Chondrocyte (in vitro differentiated cells): ENCODE measurements at regions not wholly inside any gene's neighbourhood (a gene's known extent, or its start where the extent isn't known, plus 50 kb on each side); places are given as distances from the start of the nearest gene placed in this dataset.

Experiments
- DNase-seq: peaks from one replicate; pipeline ENCODE4 v3.0.0; 2021; ENCODE audit warnings: mixed read lengths, low spot score
- H3K27ac Mint-ChIP-seq: one replicate; pipeline ENCODE4 v1.8.0; 2021; ENCODE audit warnings: mild to moderate bottlenecking, moderate library complexity, mixed read lengths; ENCODE audit not compliant: unreplicated experiment
- H3K27me3 Mint-ChIP-seq: 2 replicates; pipeline ENCODE4 v1.8.0; 2021; ENCODE audit warnings: low read depth, mixed read lengths
- H3K36me3 Mint-ChIP-seq: 2 replicates; pipeline ENCODE4 v1.8.0; 2021; ENCODE audit warnings: low read depth, mixed read lengths
- H3K4me1 Mint-ChIP-seq: 2 replicates; pipeline ENCODE4 v1.8.0; 2021; ENCODE audit warnings: low read depth, mild to moderate bottlenecking, mixed read lengths
- H3K4me3 Mint-ChIP-seq: one replicate; pipeline ENCODE4 v1.8.0; 2021; ENCODE audit warnings: mild to moderate bottlenecking, moderate library complexity, mixed read lengths; ENCODE audit not compliant: unreplicated experiment
- H3K9me3 Mint-ChIP-seq: 2 replicates; pipeline ENCODE4 v1.8.0; 2021; ENCODE audit warnings: low read depth, mixed read lengths
- TF ChIP-seq, protein P1 (sequence below): fragments of 200-600 bp; sonication (generic); IDR thresholded peaks from 2 replicates; pipeline ENCODE4 v1.5.0; 2021; ENCODE audit warnings: antibody characterized with exemption, mild to moderate bottlenecking, moderate library complexity

- H3K27me3 Mint-ChIP-seq = no peaks in the 10 kb centered on the region
- no peaks in the 10 kb centered on the region for H3K36me3 Mint-ChIP-seq
- TF ChIP-seq, protein P1, sequence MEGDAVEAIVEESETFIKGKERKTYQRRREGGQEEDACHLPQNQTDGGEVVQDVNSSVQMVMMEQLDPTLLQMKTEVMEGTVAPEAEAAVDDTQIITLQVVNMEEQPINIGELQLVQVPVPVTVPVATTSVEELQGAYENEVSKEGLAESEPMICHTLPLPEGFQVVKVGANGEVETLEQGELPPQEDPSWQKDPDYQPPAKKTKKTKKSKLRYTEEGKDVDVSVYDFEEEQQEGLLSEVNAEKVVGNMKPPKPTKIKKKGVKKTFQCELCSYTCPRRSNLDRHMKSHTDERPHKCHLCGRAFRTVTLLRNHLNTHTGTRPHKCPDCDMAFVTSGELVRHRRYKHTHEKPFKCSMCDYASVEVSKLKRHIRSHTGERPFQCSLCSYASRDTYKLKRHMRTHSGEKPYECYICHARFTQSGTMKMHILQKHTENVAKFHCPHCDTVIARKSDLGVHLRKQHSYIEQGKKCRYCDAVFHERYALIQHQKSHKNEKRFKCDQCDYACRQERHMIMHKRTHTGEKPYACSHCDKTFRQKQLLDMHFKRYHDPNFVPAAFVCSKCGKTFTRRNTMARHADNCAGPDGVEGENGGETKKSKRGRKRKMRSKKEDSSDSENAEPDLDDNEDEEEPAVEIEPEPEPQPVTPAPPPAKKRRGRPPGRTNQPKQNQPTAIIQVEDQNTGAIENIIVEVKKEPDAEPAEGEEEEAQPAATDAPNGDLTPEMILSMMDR = no peak
- no peaks in the 10 kb centered on the region for H3K4me1 Mint-ChIP-seq
- no peak overlapping the region for H3K27ac Mint-ChIP-seq
- no peak overlapping the region for H3K4me3 Mint-ChIP-seq
- no peak for DNase-seq
- H3K9me3 Mint-ChIP-seq = no peaks in the 10 kb centered on the region
Measured at GRCh38 chr10:109007514-109007913, 915.8 kb downstream of the XPNPEP1 start.

DNA sequence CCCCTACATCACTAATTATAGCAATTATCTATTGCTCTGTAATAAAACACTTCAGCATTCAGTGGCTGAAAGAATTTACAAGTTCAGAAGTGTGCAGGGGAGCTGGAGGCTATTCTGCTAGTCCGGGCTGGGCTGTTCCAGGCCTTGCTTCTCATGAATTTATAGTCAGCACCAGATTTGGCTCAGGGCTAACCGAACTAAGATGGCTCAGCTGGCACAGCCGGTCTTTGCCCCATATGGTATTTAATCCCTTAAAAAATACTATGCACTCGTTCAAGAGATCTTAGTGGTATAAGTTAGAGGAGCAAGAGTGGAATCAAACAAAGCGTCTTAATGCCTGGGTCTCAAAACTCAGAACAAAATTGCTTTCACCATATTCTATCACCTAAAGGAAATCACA is 932.9 kb downstream of the XPNPEP1 start:
- H3K4me1 Mint-ChIP-seq = no peaks in the 10 kb centered on the region
- H3K27ac Mint-ChIP-seq = no peak overlapping the region
- no peaks in the 10 kb centered on the region for H3K36me3 Mint-ChIP-seq
- no peak overlapping the region for H3K4me3 Mint-ChIP-seq
- H3K9me3 Mint-ChIP-seq = peaks cover 4% of the 10 kb centered on the region
- no peak for DNase-seq
- TF ChIP-seq, protein P1 = no peak
- no peaks in the 10 kb centered on the region for H3K27me3 Mint-ChIP-seq

GRCh38 chr10:108989976-108990375 is 933.3 kb downstream of the XPNPEP1 start:
- TF ChIP-seq, protein P1 = no peak
- Mint-ChIP-seq H3K27me3 (no peaks in the 10 kb centered on the region), H3K27ac (no peak overlapping the region), H3K4me3 (no peak overlapping the region), H3K4me1 (no peaks in the 10 kb centered on the region), H3K9me3 (peaks cover 4% of the 10 kb centered on the region), H3K36me3 (no peaks in the 10 kb centered on the region)
- no peak for DNase-seq

DNA sequence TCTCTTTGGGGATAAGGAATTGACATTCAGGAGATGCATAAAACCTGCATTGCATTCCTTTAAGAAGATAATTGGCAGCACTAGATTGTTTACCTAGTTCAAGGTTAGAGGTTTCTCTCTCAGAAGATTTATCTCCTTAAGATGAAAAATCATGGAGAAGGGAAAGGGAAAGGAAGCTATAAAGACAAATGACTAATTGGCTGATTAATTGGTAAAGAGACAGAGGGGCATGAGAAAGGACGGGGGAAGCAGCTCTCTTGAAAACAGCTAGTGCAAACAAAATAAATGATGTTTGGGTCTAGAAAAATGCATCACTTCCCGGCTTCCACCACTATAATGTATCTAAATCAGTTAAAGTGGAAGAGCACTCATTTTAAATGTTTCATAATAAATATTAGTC is 941.2 kb downstream of the XPNPEP1 start:
- H3K4me1 Mint-ChIP-seq = no peaks in the 10 kb centered on the region
- H3K9me3 Mint-ChIP-seq = peaks cover 6% of the 10 kb centered on the region
- H3K27ac Mint-ChIP-seq = no peak overlapping the region
- TF ChIP-seq, protein P1 = no peak
- no peaks in the 10 kb centered on the region for H3K36me3 Mint-ChIP-seq
- H3K27me3 Mint-ChIP-seq = no peaks in the 10 kb centered on the region
- DNase-seq = no peak
- H3K4me3 Mint-ChIP-seq = no peak overlapping the region

DNA sequence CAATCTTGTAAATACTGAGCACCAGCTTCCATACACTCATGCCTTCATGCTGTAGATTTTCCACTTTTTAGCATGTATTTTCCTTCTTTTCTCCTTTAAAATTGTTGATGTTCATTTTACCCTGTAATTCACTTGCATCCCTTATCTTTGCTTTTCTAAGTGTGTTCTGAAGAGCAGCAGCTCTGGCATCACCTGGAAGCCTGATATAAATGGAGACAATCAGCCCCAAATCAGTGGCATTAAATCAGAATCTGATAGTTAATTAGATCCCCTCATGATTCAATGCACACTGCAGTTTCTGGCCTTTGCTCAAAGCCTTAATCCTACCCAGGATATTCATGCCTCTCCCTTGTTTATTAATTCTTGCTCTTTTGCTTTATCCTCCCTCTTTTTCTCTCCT is 942.4 kb downstream of the XPNPEP1 start:
- no peaks in the 10 kb centered on the region for H3K36me3 Mint-ChIP-seq
- no peaks in the 10 kb centered on the region for H3K27me3 Mint-ChIP-seq
- no peaks in the 10 kb centered on the region for H3K4me1 Mint-ChIP-seq
- peaks cover 14% of the 10 kb centered on the region for H3K9me3 Mint-ChIP-seq
- DNase-seq = no peak
- TF ChIP-seq, protein P1 = no peak
- H3K27ac Mint-ChIP-seq = no peak overlapping the region
- no peak overlapping the region for H3K4me3 Mint-ChIP-seq
